GM19463 (cell line): ENCODE measurements at regions not wholly inside any gene's neighbourhood (a gene's known extent, or its start where the extent isn't known, plus 50 kb on each side); places are given as distances from the start of the nearest gene placed in this dataset.

Experiments used
- ATAC-seq: cut with Tn5 transposase; IDR thresholded peaks from one replicate; pipeline ENCODE4 v1.9.1; 2021; ENCODE audit warnings: mild to moderate bottlenecking, moderate library complexity; ENCODE audit not compliant: unreplicated experiment

DNA sequence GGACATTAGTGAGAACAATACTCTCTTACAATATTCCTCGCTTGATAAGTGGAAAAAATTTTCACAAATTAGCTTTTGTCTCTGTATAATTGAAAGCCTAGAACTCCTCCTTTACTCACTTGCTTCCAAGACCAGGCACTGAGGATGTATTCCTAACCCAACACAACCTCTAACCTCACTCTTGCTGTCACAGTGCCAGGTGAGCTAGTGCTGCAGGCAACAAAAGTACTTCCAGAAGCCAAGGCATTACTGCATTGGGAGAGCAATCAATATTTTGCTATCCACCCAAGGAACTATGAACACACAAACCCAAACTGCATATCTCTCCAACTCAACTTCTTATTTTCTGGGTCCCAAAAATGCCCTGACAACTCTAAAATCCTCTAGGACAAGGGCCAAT lies 1081.0 kb downstream of the VRK1 start:
- ATAC-seq, result no peak

DNA sequence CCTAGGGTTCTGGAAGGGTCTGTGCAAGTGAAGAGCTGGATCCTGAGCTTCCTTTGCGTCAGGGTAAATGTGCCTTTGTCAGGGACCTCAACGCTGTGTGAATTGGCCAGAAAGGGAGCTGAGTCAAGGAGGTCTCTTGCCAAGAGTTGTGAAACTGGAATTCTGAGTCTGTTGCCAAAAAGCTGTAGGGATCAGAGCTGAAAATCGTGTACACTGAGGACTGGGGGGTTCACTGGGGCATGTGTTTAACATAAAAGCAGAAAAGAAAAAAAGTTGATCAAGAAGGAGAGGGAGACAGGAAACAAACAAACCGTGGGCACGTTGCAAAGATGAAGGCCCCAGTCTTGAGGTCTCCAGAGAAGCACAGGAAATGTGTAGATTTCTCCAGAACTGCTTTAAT lies 1081.5 kb downstream of the VRK1 start:
- no peak for ATAC-seq

DNA sequence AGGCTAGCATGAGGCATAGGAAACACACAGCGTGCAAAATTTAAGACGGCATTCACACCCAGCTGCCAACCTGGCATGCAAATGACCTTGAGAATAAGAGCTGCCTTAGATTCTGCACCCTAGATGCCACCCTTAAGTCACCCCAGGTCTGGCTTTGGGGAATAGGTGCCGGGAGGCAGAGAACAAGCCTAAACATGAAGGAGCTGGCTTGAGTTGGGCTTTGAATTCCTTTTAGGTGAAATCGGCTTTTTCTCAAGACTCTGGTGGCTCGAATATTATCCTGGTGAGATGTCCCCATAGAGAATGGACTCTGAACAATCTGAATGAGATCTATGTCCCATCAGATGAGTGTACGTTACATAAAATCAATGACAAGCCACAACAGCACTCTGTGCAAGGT lies 1090.5 kb downstream of the VRK1 start:
- no peak for ATAC-seq

DNA sequence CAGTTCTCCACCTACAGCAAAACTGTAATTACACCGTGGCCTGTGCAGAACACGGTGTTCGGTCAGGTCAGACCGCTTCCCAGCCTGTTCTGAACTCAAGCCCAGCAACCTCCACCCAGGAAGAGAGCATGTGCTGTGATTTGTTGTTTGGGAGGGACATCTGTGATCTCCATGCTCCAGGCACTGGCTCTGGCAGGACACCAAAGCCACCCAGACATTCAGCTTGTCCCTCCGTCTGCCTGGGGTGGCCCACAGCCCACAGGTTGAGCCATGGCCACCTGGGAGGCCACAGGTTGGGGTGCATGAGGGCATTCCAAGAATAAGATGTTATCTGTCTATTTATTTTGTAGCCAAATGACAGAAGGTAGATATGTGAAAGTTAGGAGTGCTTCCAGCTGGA lies 1091.1 kb downstream of the VRK1 start:
- ATAC-seq, result no peak

DNA sequence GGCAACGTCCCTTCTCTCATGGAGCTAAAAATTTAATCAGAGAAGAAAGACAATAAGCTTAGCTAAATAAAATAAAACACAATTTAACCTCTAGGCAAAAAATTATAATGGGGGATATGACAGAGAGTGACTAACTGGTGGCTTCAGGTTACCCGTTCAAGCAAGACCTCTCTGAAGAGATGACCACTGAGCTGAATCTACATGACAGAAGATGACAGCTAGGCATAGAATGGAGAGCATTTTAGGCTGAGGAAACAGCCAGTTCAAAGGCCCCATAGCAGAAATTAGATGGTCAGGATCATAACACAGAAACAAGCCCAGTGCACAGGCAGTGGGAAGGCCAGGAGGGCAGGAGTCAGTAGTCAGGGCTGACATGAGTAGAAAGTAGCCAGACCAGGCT lies 1094.3 kb downstream of the VRK1 start:
- no peak for ATAC-seq

DNA sequence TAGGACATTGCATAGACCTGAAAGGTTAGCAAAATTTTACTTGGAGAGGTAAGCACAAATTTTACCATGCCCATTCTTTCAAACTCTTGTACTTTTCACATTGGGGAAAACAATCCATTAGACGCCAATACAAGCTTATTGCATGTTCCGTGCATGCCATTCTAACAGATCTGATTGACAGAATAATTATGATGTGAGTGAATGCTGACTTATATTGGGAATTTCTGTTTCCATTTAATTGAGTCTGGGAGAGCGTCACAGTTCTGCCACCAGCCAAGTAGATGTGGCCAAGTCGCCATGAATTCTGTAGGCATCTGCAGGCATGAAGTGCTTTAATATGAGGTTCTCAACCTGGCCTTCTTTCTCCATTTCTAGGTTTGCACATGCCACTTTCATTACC lies 1097.4 kb downstream of the VRK1 start:
- ATAC-seq, result no peak

DNA sequence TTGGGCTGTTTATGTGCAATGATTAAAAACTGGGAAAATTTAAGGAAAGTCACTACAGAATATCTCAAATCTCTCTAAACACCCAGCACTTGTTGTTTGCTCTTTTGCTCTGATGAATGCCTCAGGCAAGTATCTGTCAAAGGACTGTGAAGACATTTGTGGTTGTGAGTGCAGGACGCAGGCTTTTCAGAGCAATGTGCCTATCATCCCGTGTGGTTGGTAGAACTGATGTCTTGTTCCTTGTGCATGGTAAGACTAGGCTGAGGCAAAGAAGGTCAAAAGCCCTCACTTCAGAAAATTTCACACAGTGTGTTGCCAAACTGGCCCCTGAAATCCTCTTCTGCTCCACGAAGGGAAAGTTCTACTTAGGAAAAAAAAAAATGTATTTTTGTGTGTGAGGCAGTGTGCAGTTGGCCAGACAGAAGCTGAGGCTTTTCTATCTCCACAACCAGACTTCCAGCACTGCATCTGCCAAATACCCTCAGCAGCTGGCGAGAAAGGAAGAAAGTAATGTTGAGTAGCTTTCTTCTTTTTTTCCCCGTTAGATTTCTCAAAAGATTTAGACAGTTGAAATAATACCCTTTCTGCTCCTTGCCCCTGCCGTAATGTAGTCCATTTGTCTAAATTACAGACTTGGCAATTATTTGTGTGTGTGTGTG lies 1103.1 kb downstream of the VRK1 start:
- no peak for ATAC-seq

DNA sequence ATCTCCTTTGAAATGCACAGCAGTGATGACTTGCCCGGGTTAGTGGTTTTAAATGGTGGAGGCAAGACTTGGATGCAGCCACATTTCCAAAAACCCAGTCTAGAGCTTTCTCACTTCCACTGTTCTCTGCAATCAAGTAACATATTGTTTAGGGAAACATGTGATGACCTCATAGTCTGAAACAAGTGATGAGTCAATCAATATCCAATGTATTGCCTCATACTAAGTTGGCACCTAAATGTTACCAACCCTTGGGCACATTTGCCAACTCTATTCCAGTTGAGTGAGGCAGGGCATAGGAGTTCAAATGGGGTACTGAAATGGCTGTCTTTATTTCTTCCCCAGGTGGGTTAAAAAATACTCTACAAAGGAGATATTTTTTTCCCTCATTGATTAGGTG lies 1105.4 kb downstream of the VRK1 start:
- ATAC-seq, result no peak

DNA sequence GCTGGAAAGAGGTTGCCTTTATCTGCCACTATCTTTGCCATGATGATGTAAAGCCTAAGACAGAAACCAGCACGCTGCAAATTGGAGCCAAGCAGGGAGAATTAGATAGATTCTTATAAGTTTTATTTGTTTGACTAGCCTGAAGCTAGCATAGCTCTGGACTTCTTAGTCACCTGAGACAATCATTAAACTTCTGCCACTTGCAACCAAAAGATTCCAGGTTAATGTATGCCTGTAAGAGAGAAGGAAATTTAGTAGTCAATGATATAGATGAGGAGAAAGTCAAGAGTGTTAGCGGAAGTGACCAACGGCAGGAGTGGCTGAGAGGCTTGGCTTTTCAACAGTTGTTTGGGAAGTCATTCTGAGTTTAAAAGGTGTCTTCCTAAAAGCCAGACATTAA lies 1106.6 kb downstream of the VRK1 start:
- ATAC-seq, result no peak

DNA sequence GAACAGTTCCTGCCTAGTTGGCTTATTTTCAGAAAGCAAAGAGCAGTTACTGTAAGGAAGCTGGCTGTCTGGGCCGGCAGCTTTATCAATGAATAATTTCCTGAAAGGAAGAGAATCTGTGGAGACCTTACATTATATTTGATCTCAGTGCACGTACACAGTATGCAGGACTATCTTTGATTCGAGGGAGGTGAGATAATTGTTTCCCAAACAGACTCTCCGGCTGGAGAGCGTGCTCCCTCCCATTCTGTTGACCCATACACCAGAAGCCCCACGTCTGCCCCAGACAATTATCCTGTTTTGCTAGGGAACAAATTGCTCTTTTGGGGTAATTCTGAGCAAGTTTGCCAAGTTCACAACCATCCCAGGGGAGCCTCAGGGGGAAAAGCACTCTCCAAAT lies 1115.0 kb downstream of the VRK1 start:
- ATAC-seq, result no peak

DNA sequence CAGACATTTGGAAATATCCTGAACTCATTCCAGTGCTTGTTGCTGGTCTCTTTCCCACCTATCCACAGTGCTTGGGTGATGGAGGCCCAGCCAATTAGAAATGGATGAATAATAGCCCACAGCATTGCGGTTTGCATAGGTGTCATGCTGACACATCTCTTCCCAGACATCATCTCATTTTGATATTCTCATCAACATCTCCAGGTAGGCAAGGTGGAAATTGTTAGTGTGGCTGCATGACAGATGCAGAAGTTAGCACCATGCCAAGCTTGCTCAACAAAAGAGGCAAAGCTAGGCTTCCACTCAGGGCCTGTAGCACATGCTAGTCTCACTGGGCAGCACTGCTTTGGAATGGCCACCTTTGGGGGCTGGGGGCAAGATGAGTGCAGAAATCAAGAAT lies 1118.9 kb downstream of the VRK1 start:
- ATAC-seq, result no peak

DNA sequence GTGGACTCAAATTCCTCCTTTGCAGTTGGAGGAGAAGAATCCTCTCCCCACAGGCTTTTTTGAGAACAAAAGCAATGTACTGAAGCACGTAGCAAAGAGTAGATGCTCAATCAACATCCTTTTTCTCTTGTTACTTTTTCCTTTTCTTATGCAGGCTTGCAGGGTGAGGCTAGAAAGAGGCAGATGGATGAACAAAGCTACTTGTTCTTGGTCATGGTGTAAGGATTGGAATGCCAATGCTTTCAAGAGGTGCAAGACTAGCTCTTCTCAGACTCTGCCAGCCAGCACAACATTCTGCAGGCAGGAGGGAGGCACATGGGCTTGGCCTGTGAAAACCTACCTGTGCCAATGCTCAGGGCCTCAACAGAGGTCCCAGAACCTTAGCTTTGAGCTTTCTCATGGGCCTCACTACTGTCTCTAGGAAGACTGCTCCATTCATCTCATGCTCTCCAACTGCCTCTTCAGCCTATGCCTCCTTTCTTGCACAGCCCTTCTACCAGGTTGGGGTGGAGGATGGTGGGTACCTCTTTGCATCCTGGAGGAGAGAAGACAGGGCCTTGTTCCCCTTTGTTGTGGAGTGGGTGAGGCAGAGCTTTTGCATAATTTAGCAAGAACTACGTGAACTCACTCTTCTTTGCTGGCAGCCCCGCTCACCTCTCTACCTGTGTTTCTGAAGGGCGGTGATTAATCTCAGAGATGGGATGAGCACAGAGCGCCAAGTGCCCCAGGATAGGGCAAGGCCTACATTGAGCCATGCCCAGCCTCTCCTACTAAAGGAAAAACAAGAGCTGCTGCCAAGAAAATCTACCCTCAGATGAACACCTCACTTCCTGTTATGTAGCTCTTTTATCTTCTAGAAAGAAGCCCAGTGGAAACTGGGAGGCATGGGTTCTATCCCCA lies 1119.7 kb downstream of the VRK1 start:
- no peak for ATAC-seq

DNA sequence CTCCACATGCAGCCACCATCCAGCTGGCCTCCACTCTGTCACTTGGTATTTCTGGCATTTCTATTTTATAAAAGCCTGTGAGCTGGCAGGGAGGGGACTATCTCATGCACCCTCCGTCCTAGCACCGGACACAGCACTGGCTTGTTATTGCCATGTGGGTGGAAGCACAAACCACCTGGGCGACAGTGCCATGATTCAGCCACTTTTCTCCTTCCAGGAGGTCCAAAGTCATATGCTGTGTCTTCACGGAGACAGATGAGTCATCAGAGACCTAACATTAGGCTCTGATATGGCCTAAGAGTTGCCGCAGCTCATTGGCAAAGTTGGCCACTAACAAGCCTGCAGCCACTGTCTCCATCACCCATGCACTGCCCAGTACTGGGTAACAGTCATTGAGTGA lies 1123.0 kb downstream of the VRK1 start:
- ATAC-seq, result no peak

DNA sequence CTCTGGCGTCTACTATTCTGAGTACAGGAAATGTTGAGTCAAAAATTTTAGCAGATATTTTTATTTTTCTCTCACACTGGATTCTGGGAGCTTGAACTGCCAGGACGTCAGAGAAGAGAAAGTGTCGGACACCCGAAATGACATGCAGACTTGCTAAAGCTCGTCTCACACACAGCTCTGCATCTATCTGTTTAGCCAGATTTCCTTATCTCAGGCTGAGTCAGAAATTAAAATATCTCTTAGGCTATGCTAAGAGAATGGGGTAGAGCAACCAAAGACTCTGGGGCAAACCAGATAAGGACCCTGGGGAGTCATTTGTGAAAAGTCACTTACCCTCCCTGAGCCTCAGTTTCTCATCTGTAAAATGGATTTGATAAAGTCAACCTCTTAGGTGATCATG lies 1124.1 kb downstream of the VRK1 start:
- ATAC-seq, result no peak

DNA sequence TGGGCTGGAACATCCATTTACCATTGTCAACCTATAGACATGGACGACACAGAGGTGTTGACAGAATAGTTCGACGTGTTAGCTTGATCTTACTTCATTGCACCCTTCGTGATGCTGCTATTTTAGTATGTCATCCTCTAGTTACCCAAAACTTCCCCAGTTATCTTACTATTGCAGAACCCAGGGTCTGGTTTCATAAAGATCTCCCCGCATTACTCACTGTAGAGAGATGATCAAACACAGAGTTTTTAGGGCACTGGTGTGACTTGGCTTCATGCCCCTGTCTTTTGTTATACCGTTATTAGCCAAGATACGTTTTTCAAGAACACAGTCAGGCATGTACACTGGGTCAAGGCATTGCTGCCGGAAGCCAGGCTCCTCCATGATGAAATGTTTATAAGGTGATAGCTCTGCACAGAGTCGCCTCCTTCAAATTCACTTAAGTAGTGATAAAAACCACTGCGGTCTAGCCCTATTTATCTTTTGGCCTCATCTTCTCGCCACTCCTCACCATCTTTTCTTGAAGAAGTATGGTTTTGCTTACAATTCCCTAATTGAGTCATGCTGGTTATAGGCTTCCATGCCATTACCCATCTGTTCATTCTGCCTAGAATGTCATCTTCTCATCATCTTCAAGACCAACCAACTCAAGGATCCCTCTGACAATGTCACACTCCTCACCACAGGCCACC lies 1127.9 kb downstream of the VRK1 start:
- ATAC-seq, result no peak

DNA sequence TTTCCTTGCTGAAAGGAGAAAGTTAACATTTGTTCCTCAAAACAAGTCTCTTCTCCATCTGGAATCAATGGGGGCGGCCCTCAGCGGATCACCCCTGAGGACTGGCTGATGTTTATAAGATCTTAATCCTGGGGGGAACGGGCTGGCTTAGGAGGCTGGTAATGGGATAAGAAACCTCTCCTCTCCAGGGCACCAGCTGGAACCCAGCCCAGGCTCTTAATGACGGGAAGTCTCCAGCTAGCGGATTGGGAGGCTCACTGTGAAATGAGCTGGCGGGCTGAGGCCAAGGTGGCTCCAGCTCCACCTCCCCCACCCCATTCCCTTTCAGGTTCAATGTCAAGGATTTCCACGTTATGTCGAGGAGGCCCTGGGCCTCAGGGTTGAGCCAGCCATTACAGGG lies 1133.0 kb downstream of the VRK1 start:
- no peak for ATAC-seq

DNA sequence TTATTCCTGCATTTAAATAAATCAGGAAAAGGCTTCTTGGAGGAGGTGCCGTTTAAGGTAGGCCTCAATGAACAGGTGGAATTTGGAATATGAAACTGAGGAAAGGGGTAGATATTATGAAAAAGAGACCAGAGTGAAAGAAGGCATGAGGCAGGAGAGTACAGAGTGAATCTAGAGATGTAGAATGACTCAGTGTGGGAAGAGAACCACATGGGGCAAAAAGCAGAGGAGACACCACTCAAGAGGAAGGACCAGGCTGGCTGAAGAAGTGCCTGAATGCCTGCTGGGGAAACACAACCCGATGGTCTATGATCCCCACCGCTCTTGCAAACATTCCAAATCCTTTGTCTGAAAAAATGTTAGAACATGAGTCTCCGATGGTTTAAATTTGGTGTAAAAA lies 1134.1 kb downstream of the VRK1 start:
- ATAC-seq, result no peak

DNA sequence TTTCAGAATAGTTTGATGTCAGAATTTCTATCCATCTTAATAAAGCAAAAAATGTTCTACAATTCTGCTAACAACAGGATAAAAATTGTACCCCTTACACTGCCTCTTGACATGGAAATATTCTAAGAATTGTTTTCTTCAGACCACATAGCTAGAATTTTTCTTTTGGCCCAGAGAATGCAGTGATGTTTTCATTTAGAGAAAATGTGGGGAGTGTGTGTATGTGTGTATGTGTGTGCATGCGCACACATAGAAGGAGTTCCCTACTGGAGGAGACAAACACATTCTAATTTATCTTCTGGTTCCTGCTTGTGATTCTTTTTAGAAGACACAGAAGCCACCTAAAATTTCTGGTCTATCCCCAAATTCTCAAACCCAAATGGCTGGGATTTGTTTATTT lies 1145.7 kb downstream of the VRK1 start:
- ATAC-seq, result no peak

DNA sequence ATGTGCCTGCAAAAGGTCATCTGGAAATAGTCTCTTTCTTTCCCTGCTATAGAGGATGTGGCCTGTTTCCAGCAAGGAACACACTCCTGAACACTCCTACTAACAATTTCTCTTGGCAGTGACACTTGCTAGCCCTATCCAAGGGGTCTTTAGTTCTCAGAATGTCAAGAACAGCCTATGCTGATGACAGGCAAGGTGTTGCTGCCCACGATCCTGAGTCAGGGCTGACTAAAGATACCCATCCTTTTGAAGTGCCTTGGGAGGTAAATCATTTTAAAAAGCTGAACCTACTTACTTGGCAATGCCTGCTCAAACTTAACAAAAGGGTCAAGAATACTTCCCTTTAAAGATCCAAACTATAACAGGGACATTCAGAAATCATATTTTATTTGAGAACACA lies 1146.4 kb downstream of the VRK1 start:
- no peak for ATAC-seq

DNA sequence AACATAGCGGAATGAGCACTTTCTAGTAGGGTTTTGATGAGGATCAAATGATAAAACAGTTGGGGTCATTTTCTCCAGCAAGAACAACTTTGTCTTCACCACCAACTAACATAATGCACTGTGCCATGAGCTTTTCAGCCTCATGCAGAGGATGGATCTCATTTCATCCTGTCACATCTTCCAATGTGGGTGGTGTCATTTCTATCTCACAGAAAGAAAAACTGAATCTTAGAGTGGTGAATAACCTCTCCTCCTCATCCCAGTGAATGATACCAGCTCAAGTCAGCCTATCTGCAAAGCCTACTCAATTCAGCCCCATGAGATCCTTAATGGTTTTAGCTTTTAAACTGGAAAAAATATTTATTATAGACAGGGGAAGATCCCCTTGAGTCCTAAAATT lies 1147.2 kb downstream of the VRK1 start:
- ATAC-seq, result no peak

DNA sequence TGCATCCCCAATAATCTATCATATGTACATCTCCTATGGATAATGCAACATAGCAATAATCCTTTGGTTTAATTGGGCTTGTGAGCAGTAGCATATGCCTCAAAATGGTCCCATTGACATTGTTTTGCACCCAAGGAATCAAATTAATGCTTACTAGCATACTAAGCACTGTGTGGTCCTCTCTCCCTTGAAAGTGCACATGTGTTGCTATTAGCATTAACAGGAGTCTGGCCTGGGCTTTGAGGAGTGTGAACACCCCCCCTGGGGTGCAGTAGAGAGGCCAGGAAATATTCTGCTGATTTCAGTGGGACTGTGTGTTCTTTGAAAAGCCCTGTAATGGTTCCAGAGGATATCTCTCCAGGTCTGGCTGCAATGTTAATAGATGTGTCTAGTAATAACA lies 1148.4 kb downstream of the VRK1 start:
- ATAC-seq, result no peak

DNA sequence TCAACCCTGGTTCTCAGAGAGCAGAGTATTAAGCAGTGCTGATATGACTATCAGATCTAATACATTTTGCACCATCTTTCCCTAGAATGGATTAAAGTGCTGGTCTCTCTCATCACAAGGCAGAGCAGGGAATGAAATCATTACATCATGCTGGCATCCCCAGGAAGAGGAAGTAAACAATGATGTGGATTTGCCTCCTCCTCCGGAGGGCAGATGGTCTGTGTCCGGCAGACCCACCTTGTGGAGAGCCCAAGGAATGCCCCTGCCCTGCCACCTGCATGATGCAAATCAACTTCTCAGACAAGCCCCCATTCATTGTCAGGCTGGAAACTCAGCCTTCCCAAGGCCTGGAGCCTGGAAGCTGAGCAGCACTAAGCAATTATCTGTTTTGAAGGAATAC lies 1149.1 kb downstream of the VRK1 start:
- no peak for ATAC-seq
